ENCODE measurements at regions not wholly inside any gene's neighbourhood (a gene's known extent, or its start where the extent isn't known, plus 50 kb on each side); places are given as distances from the start of the nearest gene placed in this dataset.

DNA sequence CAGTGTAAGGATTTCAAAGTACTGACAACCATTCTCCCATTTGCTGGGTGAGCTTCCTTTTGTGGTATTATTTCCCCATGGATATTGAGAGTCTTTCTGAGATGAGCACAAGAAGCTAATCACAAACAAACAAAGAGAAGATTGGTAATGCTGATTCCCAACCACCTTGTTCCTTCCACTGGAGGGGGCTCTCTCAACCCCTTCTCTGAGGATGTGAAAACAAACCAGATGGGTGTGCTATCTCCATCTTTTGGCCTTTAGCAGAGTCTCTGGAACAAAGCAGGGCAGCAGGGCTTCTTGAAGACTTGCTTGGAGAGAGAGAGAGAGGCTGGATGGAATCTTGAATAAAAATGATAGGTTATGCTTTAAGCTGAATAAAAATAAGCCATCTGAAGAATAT, 576.7 kb upstream of the ZNF462 start:
- ATAC-seq = peak; percentile 83
- 0 out of 2 replicates have a peak, but pooled peaks have one; percentile 15 for TF ChIP-seq TCF4 (CRISPR knock-in tag; IDR thresholded peaks at IDR 0.05; ENCODE audit: borderline replicate concordance)
- TF ChIP-seq, protein P1, sequence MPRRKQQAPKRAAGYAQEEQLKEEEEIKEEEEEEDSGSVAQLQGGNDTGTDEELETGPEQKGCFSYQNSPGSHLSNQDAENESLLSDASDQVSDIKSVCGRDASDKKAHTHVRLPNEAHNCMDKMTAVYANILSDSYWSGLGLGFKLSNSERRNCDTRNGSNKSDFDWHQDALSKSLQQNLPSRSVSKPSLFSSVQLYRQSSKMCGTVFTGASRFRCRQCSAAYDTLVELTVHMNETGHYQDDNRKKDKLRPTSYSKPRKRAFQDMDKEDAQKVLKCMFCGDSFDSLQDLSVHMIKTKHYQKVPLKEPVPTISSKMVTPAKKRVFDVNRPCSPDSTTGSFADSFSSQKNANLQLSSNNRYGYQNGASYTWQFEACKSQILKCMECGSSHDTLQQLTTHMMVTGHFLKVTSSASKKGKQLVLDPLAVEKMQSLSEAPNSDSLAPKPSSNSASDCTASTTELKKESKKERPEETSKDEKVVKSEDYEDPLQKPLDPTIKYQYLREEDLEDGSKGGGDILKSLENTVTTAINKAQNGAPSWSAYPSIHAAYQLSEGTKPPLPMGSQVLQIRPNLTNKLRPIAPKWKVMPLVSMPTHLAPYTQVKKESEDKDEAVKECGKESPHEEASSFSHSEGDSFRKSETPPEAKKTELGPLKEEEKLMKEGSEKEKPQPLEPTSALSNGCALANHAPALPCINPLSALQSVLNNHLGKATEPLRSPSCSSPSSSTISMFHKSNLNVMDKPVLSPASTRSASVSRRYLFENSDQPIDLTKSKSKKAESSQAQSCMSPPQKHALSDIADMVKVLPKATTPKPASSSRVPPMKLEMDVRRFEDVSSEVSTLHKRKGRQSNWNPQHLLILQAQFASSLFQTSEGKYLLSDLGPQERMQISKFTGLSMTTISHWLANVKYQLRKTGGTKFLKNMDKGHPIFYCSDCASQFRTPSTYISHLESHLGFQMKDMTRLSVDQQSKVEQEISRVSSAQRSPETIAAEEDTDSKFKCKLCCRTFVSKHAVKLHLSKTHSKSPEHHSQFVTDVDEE (CRISPR knock-in tag; IDR thresholded peaks at IDR 0.05) = no peak

GRCh38 chr9:106287091-106287631, 575.8 kb upstream of the ZNF462 start:
- peak; percentile 79 for ATAC-seq
- TF ChIP-seq TCF4 (CRISPR knock-in tag; IDR thresholded peaks at IDR 0.05; ENCODE audit: borderline replicate concordance) (peak; percentile 77), ZNF8 (CRISPR knock-in tag; IDR thresholded peaks at IDR 0.05) (no peak)
- TF ChIP-seq, protein P1 (CRISPR knock-in tag; IDR thresholded peaks at IDR 0.05) = 0 out of 2 replicates have a peak, but pooled peaks have one; percentile 12

DNA sequence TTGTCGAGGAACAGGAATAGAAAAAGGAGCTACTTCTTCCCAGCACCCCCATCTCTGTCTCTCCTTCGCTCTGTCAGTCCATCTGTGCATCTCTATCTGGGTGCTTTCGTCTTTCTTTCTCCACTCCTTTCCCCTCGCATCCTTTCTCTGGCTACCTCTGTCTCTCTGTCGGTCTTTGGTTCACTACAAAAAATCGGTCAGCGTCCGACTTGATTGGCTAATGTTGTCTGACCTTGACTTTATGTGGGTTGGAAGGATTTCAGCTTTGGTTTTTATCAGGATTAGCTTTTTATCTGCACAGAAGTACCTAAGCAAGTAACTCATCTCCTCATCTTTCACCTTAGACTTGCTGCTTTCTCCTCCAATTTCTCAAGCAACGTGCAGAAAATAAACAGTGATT, 575.2 kb upstream of the ZNF462 start:
- ATAC-seq = no peak; the same call in 2 of the 3 replicates
- TF ChIP-seq POU6F1 (CRISPR knock-in tag; IDR thresholded peaks at IDR 0.05; ENCODE audit: borderline replicate concordance, low read depth) (no peak), ZNF565 (CRISPR knock-in tag; conservative IDR thresholded peaks at IDR 0.05; ENCODE audit: low read depth) (no peak), BACH2 (CRISPR knock-in tag; IDR thresholded peaks at IDR 0.05; ENCODE audit: borderline replicate concordance) (no peak), CREB5 (CRISPR knock-in tag; IDR thresholded peaks at IDR 0.05; ENCODE audit: low read depth) (no peak), RARB (CRISPR knock-in tag; IDR thresholded peaks at IDR 0.05) (no peak), ZFP30 (CRISPR knock-in tag; IDR thresholded peaks at IDR 0.05) (no peak), PATZ1 (CRISPR knock-in tag; IDR thresholded peaks at IDR 0.05; ENCODE audit: borderline replicate concordance) (no peak), TOX (CRISPR knock-in tag; IDR thresholded peaks at IDR 0.05; ENCODE audit: borderline replicate concordance) (no peak), TCF4 (CRISPR knock-in tag; IDR thresholded peaks at IDR 0.05; ENCODE audit: borderline replicate concordance) (no peak), CSDC2 (CRISPR knock-in tag; IDR thresholded peaks at IDR 0.05) (no peak), OSR1 (CRISPR knock-in tag; IDR thresholded peaks at IDR 0.05) (no peak), GLIS3 (CRISPR knock-in tag; IDR thresholded peaks at IDR 0.05) (no peak), ZC3H10 (CRISPR knock-in tag; IDR thresholded peaks at IDR 0.05) (no peak), ZFP3 (CRISPR knock-in tag; IDR thresholded peaks at IDR 0.05) (no peak), PPARA (CRISPR knock-in tag; IDR thresholded peaks at IDR 0.05; ENCODE audit: borderline replicate concordance) (no peak), ESRRG (CRISPR knock-in tag; IDR thresholded peaks at IDR 0.05) (no peak), ISL1 (CRISPR knock-in tag; IDR thresholded peaks at IDR 0.05) (no peak), CSRNP3 (CRISPR knock-in tag; IDR thresholded peaks at IDR 0.05) (no peak), ZNF8 (CRISPR knock-in tag; IDR thresholded peaks at IDR 0.05) (no peak)
